GM18907 (cell line): ENCODE measurements at regions not wholly inside any gene's neighbourhood (a gene's known extent, or its start where the extent isn't known, plus 50 kb on each side); places are given as distances from the start of the nearest gene placed in this dataset.
"Not testable (repeated sequence)": the region's sequence is repeated elsewhere in the genome, so short reads cannot be mapped to it uniquely, and the experiment has no call there.

ENCODE experiments used
- ATAC-seq: cut with Tn5 transposase; IDR thresholded peaks from one replicate; pipeline ENCODE4 v1.9.1; 2021; ENCODE audit warnings: mild to moderate bottlenecking, moderate library complexity; ENCODE audit not compliant: unreplicated experiment

- ATAC-seq = no peak
These were observed 242.9 kb upstream of the ID2 start for GRCh38 chr2:8438996-8439395.

- no peak for ATAC-seq
These were observed 241.7 kb upstream of the ID2 start for GRCh38 chr2:8440029-8440778.

- no peak for ATAC-seq
These were observed 240.5 kb upstream of the ID2 start for GRCh38 chr2:8441371-8441770.

- ATAC-seq = peak; percentile 69
These were observed 239.9 kb upstream of the ID2 start for GRCh38 chr2:8441986-8442385.

GRCh38 chr2:8442833-8443486, 238.9 kb upstream of the ID2 start:
- peak; percentile 56 for ATAC-seq

- ATAC-seq = no peak
These were observed 236.3 kb upstream of the ID2 start for GRCh38 chr2:8445580-8445979.

- not testable (repeated sequence) for ATAC-seq
These were observed 235.1 kb upstream of the ID2 start for GRCh38 chr2:8446751-8447150.

- ATAC-seq = no peak
These were observed 234.1 kb upstream of the ID2 start for GRCh38 chr2:8447610-8448221.

- ATAC-seq = no peak
These were observed 232.9 kb upstream of the ID2 start for GRCh38 chr2:8448824-8449556.

GRCh38 chr2:8451273-8451672, 230.6 kb upstream of the ID2 start:
- no peak for ATAC-seq

GRCh38 chr2:8452296-8452695, 229.6 kb upstream of the ID2 start:
- no peak for ATAC-seq

- ATAC-seq = no peak
These were observed 228.6 kb upstream of the ID2 start for GRCh38 chr2:8452979-8453903.

GRCh38 chr2:8453904-8454302, 228.0 kb upstream of the ID2 start:
- no peak for ATAC-seq

- ATAC-seq = no peak
These were observed 227.1 kb upstream of the ID2 start for GRCh38 chr2:8454797-8455196.

- ATAC-seq = no peak
These were observed 226.4 kb upstream of the ID2 start for GRCh38 chr2:8455236-8456150.

GRCh38 chr2:8456151-8457091, 225.4 kb upstream of the ID2 start:
- no peak for ATAC-seq

- ATAC-seq = no peak
These were observed 224.8 kb upstream of the ID2 start for GRCh38 chr2:8457092-8457481.
